ENCODE measurements at regions not wholly inside any gene's neighbourhood (a gene's known extent, or its start where the extent isn't known, plus 50 kb on each side); places are given as distances from the start of the nearest gene placed in this dataset. TPM values are rescaled to one million over a fixed set of nuclear protein-coding genes. Genes with fewer than 3 reads are reported as not detected.

- no peaks in the 10 kb centered on the region for H3K9me3 ChIP-seq
- no peak for DNase-seq
- peaks cover 0 to 6% of the 10 kb centered on the region in 2 donors for H3K4me1 ChIP-seq
- 75 to 81% methylated on average over 7 of the region's 7 CpGs for WGBS, 2 donors
- H3K27ac ChIP-seq, result no peak overlapping the region
- H3K27me3 ChIP-seq, result no peaks in the 10 kb centered on the region
- H3K4me3 ChIP-seq (replicated peaks in 1 of 3), result no peak overlapping the region
- no peaks in the 10 kb centered on the region for H3K36me3 ChIP-seq
- TF ChIP-seq POLR2A (IDR thresholded peaks at IDR 0.05) (no peak), CTCF (IDR thresholded peaks at IDR 0.05) (no peak)
- intact Hi-C loops (cut with DNase I), result no loop called here
Observed at GRCh38 chr1:228684607-228685006, 50.7 kb upstream of the RHOU start.

- Histone ChIP-seq H3K27ac (no peak overlapping the region), H3K4me3 (replicated peaks in 1 of 3) (no peak overlapping the region), H3K36me3 (no peaks in the 10 kb centered on the region), H3K9me3 (no peaks in the 10 kb centered on the region), H3K4me1 (peaks cover 0 to 6% of the 10 kb centered on the region in 2 donors), H3K27me3 (no peaks in the 10 kb centered on the region)
- intact Hi-C loops (cut with DNase I), result no loop called here
- TF ChIP-seq CTCF (IDR thresholded peaks at IDR 0.05) (no peak), POLR2A (IDR thresholded peaks at IDR 0.05) (no peak)
- 82 to 96% methylated on average over 1 of the region's 1 CpG for WGBS, 2 donors
- no peak for DNase-seq
Observed at GRCh38 chr1:228685081-228685660, 50.1 kb upstream of the RHOU start.

Small RNA genes lying in the stretch of these regions (small RNA-seq; reads per million reads assigned to genes)
- gene RF00432 (not detected), gene RNA5S10 (not detected), gene RNA5S11 (not detected), gene RNA5S12 (not detected), gene RNA5S13 (not detected), gene RNA5S14 (not detected), gene RNA5S15 (not detected), gene RNA5S16 (not detected), gene RNA5S17 (not detected), gene RNA5S2 (not detected), gene RNA5S3 (not detected), gene RNA5S4 (not detected), gene RNA5S5 (not detected), gene RNA5S6 (not detected), gene RNA5S7 (not detected), gene RNA5S8 (not detected), gene RNA5S9 (not detected), gene RNA5SP18 (not detected)
